CD14-positive monocyte (primary cell): ENCODE measurements at regions not wholly inside any gene's neighbourhood (a gene's known extent, or its start where the extent isn't known, plus 50 kb on each side); places are given as distances from the start of the nearest gene placed in this dataset.

Experiments
- DNase-seq, 3 donors: peaks; one replicate each; pipeline ENCODE4 v3.0.0-alpha.2; 2011 to 2022
- H2AFZ ChIP-seq: 2 replicates; pipeline ENCODE4 v1.6.0; 2012; ENCODE audit warnings: mild to moderate bottlenecking, low read depth, low read length, inconsistent platforms; ENCODE audit not compliant: insufficient read depth, poor library complexity, severe bottlenecking
- H3K27ac ChIP-seq, 2 donors: 1 replicate in 1 of 2; 2 replicates in 1 of 2; pipeline ENCODE4 v1.5.1; 2012 to 2013; ENCODE audit warnings: low read length in 2 of 2, control low read depth in 1 of 2, inconsistent platforms in 1 of 2, low read depth in 1 of 2, mild to moderate bottlenecking in 1 of 2
- H3K27me3 ChIP-seq, 2 donors: one replicate each; pipeline versions ENCODE4 v1.6.0 to v1.6.1; 2011 to 2013; ENCODE audit warnings: low read length in 2 of 2; ENCODE audit not compliant: control insufficient read depth in 2 of 2, insufficient read depth in 2 of 2
- H3K36me3 ChIP-seq, 2 donors: replicated peaks in 1 of 2; 1 replicate in 1 of 2; 2 replicates in 1 of 2; pipeline versions ENCODE4 v1.5.1 to v1.6.1; 2012 to 2013; ENCODE audit warnings: low read length in 2 of 2, control low read depth in 1 of 2, inconsistent platforms in 1 of 2, mild to moderate bottlenecking in 1 of 2; ENCODE audit not compliant: insufficient read depth in 2 of 2, control insufficient read depth in 1 of 2
- H3K4me1 ChIP-seq, 2 donors: 1 replicate in 1 of 2; 2 replicates in 1 of 2; pipeline versions ENCODE4 v1.5.1 to v1.6.1; 2012 to 2013; ENCODE audit warnings: low read length in 2 of 2, control low read depth in 1 of 2, inconsistent platforms in 1 of 2, mild to moderate bottlenecking in 1 of 2, moderate library complexity in 1 of 2; ENCODE audit not compliant: insufficient read depth in 2 of 2, control insufficient read depth in 1 of 2
- H3K4me2 ChIP-seq: replicated peaks from 2 replicates; pipeline ENCODE3; 2012; ENCODE audit warnings: low read length, moderate library complexity, mild to moderate bottlenecking; ENCODE audit not compliant: poor library complexity, severe bottlenecking; ENCODE audit errors: extremely low read depth
- H3K4me3 ChIP-seq, 3 experiments: fragments of 200-600 bp in 1 of 3; sonication (generic) in 1 of 3; replicated peaks in 1 of 3; 1 replicate in 2 of 3; 2 replicates in 1 of 3; pipeline ENCODE4 v1.5.1; 2011 to 2013; ENCODE audit warnings: low read length in 3 of 3, mild to moderate bottlenecking in 3 of 3, control low read depth in 2 of 3, low read depth in 2 of 3, inconsistent platforms in 1 of 3, moderate library complexity in 1 of 3
- H3K79me2 ChIP-seq: 2 replicates; pipeline ENCODE4 v1.6.0; 2012; ENCODE audit warnings: mild to moderate bottlenecking, control low read depth, inconsistent platforms, low read length, moderate library complexity; ENCODE audit not compliant: insufficient read depth
- H3K9ac ChIP-seq: 2 replicates; pipeline ENCODE4 v1.6.0; 2017; ENCODE audit warnings: low read length, mild to moderate bottlenecking; ENCODE audit not compliant: insufficient read depth, poor library complexity, severe bottlenecking
- H3K9me3 ChIP-seq, 2 donors: replicated peaks in 1 of 2; 1 replicate in 1 of 2; 2 replicates in 1 of 2; pipeline versions ENCODE4 v1.5.1 to v1.6.1; 2012 to 2013; ENCODE audit warnings: low read length in 2 of 2, control low read depth in 1 of 2; ENCODE audit not compliant: control insufficient read depth in 1 of 2, insufficient read depth in 1 of 2
- H4K20me1 ChIP-seq: 2 replicates; pipeline ENCODE4 v1.6.0; 2012; ENCODE audit warnings: mild to moderate bottlenecking, low read length, control low read depth, moderate library complexity; ENCODE audit not compliant: insufficient read depth
- H3K27ac Mint-ChIP-seq, 7 donors: one replicate each; pipeline ENCODE4 v1.8.0; 2020; ENCODE audit warnings: mild to moderate bottlenecking in 7 of 7, mixed read lengths in 7 of 7, moderate library complexity in 6 of 7, inconsistent platforms in 2 of 7
- H3K27me3 Mint-ChIP-seq, 3 donors: one replicate each; pipeline ENCODE4 v1.8.0; 2021 to 2022; ENCODE audit warnings: low read depth in 3 of 3, mild to moderate bottlenecking in 3 of 3, mixed read lengths in 3 of 3, moderate library complexity in 3 of 3, inconsistent platforms in 1 of 3
- H3K36me3 Mint-ChIP-seq, 2 donors: one replicate each; pipeline ENCODE4 v1.8.0; 2020; ENCODE audit warnings: mixed read lengths in 2 of 2, inconsistent platforms in 1 of 2, mild to moderate bottlenecking in 1 of 2
- H3K4me1 Mint-ChIP-seq: one replicate; pipeline ENCODE4 v1.8.0; 2020; ENCODE audit warnings: mild to moderate bottlenecking, mixed read lengths
- H3K4me3 Mint-ChIP-seq, 2 donors: one replicate each; pipeline ENCODE4 v1.8.0; 2020; ENCODE audit warnings: mild to moderate bottlenecking in 2 of 2, mixed read lengths in 2 of 2, moderate library complexity in 1 of 2
- H3K9me3 Mint-ChIP-seq, 7 donors: one replicate each; pipeline ENCODE4 v1.8.0; 2020 to 2022; ENCODE audit warnings: mixed read lengths in 7 of 7, mild to moderate bottlenecking in 6 of 7, moderate library complexity in 6 of 7, inconsistent platforms in 2 of 7
- WGBS: methylation state at CpG from one replicate; pipeline ENCODE4 v1.1.5; 2013; ENCODE audit warnings: missing lambda C conversion rate; ENCODE audit not compliant: insufficient coverage; 5-methylcytosine and 5-hydroxymethylcytosine counted together
- intact Hi-C, 2 donors: fragments of 100-400 bp; cut with micrococcal nuclease; formaldehyde crosslinking; loops; one replicate each; pipeline versions ENCODE4 v1.15.0 to v1.15.1; 2023
- TF ChIP-seq, protein P1 (sequence below): fragments of 200-600 bp; IDR thresholded peaks from one replicate; pipeline ENCODE4 v1.8.0; 2022; ENCODE audit warnings: antibody characterized with exemption, mild to moderate bottlenecking

DNA sequence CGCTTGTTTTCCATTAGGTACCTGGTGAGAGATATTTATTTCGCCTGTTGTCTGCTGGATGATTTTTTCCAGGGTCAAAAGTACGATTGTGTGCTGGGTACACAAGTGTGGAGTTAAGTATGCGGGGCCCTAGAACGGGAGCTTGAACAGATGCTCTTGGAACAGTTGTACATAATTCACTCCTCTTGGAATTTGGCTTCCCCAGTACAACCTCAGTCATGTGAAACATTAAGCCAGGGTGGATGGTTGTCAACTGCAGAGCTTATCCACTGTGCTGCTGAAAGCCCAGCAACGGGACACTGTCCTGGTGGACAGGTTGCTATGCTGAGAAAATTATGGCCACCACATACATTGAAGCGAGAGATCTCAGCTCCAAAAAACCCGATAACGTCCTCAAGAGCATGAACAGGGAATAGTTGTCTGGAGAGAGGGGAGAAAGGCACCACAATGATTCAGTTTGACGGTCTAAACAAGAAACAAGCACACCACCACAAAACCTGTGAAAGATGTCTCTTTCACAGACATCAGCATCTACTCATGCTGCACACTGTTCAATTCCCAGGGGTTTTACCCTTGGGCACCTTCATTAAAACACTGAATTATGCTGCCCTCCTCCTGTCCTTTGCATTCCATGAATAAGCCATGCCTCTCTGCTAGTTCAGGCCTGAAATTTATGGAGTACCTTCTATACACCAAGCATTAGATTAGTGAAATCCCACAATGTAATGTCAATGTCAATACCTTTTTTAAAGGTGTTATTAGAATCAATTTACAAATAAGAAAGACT lies 176.8 kb upstream of the TRIB2 start:
- intact Hi-C loops = no loop called here

DNA sequence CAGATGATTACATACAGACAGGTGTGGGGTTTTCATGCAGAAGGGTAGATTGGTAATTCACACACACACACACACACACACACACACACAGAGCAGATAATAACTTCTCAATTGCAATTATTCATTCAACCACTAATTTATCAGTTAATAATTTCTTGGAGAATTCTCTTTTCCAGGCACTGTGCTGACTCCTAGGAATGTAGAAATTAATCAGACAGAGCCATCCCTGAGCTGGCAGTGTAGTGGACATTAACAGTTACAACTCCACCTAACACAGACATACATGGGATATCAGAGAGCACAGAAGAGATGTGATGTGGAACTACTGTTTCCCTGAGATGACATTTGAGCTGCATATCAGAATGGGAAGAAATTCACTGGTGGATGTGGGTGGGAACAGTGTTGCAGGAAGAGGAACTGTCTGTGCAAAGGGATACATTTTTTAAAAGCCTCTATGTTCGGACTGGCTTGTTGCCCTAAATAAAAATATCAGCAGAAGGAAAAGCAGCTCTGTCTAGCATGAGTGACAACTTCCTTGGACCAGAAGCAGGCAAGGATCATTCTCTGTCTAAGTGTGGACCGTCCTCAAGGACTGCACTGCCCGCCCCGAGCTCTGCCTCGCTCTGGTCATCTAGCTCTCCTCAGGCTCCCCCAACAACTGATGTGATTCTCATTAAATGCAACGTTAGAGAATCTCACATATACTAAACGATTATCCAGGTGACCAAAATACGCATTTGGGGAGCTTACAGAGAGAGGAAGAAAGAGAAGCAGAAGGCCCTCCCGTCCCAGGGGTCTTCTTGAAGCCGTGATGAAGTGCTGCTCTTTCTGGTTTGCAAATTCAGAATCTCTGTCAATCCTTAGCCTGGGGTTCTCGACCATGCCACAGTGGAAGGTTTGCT lies 173.4 kb upstream of the TRIB2 start:
- DNase-seq = no peak
- H3K9ac ChIP-seq = no peak overlapping the region
- H3K27ac ChIP-seq = no peak overlapping the region
- H3K4me2 ChIP-seq = no peak overlapping the region
- no peaks in the 10 kb centered on the region for H3K79me2 ChIP-seq
- H3K9me3 ChIP-seq = no peaks in the 10 kb centered on the region
- Mint-ChIP-seq H3K27ac (no peak overlapping the region), H3K9me3 (peaks cover 0 to 6% (median 0%) of the 10 kb centered on the region in 7 donors), H3K36me3 (no peaks in the 10 kb centered on the region), H3K4me1 (peaks cover 5% of the 10 kb centered on the region), H3K4me3 (no peak overlapping the region), H3K27me3 (peaks cover 0 to 5% (median 5%) of the 10 kb centered on the region in 3 donors)
- H3K4me1 ChIP-seq = no peaks in the 10 kb centered on the region
- no peak overlapping the region for H2AFZ ChIP-seq
- WGBS = 92% methylated on average over 4 of the region's 11 CpGs
- TF ChIP-seq, protein P1, sequence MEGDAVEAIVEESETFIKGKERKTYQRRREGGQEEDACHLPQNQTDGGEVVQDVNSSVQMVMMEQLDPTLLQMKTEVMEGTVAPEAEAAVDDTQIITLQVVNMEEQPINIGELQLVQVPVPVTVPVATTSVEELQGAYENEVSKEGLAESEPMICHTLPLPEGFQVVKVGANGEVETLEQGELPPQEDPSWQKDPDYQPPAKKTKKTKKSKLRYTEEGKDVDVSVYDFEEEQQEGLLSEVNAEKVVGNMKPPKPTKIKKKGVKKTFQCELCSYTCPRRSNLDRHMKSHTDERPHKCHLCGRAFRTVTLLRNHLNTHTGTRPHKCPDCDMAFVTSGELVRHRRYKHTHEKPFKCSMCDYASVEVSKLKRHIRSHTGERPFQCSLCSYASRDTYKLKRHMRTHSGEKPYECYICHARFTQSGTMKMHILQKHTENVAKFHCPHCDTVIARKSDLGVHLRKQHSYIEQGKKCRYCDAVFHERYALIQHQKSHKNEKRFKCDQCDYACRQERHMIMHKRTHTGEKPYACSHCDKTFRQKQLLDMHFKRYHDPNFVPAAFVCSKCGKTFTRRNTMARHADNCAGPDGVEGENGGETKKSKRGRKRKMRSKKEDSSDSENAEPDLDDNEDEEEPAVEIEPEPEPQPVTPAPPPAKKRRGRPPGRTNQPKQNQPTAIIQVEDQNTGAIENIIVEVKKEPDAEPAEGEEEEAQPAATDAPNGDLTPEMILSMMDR = no peak
- H3K4me3 ChIP-seq = no peak overlapping the region
- no peaks in the 10 kb centered on the region for H4K20me1 ChIP-seq
- intact Hi-C loops = no loop called here
- no peaks in the 10 kb centered on the region for H3K27me3 ChIP-seq
- no peaks in the 10 kb centered on the region for H3K36me3 ChIP-seq

More for the DNA sequence above, 176.8 kb upstream of the TRIB2 start:
- no peak overlapping the region for H3K4me3 Mint-ChIP-seq
- H3K36me3 ChIP-seq = no peaks in the 10 kb centered on the region
- DNase-seq = no peak
- no peaks in the 10 kb centered on the region for H3K9me3 ChIP-seq
- TF ChIP-seq, protein P1 = no peak
- H3K27ac ChIP-seq = no peak overlapping the region
- H3K27ac Mint-ChIP-seq = no peak overlapping the region
- no peak overlapping the region for H2AFZ ChIP-seq
- H3K36me3 Mint-ChIP-seq = no peaks in the 10 kb centered on the region
- no peak overlapping the region for H3K4me2 ChIP-seq
- H4K20me1 ChIP-seq = no peaks in the 10 kb centered on the region
- no peaks in the 10 kb centered on the region for H3K27me3 ChIP-seq
- no peaks in the 10 kb centered on the region for H3K79me2 ChIP-seq
- peaks cover 5% of the 10 kb centered on the region for H3K4me1 Mint-ChIP-seq
- 98% methylated on average over 5 of the region's 10 CpGs for WGBS
- peaks cover under 1 to 3% (median 3%) of the 10 kb centered on the region in 3 donors for H3K27me3 Mint-ChIP-seq
- no peak overlapping the region for H3K9ac ChIP-seq
- peaks cover 0 to 3% (median 0%) of the 10 kb centered on the region in 7 donors for H3K9me3 Mint-ChIP-seq
- no peak overlapping the region for H3K4me3 ChIP-seq
- H3K4me1 ChIP-seq = no peaks in the 10 kb centered on the region
